Right lobe of liver (tissue), 6 donors: ENCODE measurements at regions not wholly inside any gene's neighbourhood (a gene's known extent, or its start where the extent isn't known, plus 50 kb on each side); places are given as distances from the start of the nearest gene placed in this dataset.

ENCODE experiments used
- ATAC-seq, 4 donors: fragments of 200-7000 bp; cut with Tn5 transposase; one replicate each; pipeline ENCODE4 v1.9.1; 2020; ENCODE audit warnings: mild to moderate bottlenecking in 4 of 4, moderate library complexity in 4 of 4
- DNase-seq, 3 donors: peaks; one replicate each; pipeline ENCODE4 v3.0.0-alpha.2; 2020
- H3K27ac ChIP-seq, 3 donors: fragments of 200-600 bp; one replicate each; pipeline ENCODE4 v1.8.0; 2022
- H3K27me3 ChIP-seq, 2 donors: fragments of 200-600 bp; one replicate each; pipeline ENCODE4 v1.8.0; 2022
- H3K36me3 ChIP-seq, 4 donors: fragments of 200-600 bp; sonication (generic) in 1 of 4; one replicate each; pipeline versions ENCODE4 v1.5.1 to v1.8.0; 2017 to 2022; ENCODE audit warnings: control low read depth in 1 of 4
- H3K4me1 ChIP-seq, 4 donors: fragments of 200-600 bp; sonication (generic) in 1 of 4; one replicate each; pipeline versions ENCODE4 v1.5.1 to v1.8.0; 2017 to 2022; ENCODE audit warnings: control low read depth in 1 of 4
- H3K4me3 ChIP-seq, 3 donors: fragments of 200-600 bp; one replicate each; pipeline ENCODE4 v1.8.0; 2022
- H3K9me3 ChIP-seq, 4 donors: fragments of 200-600 bp; sonication (generic) in 1 of 4; one replicate each; pipeline versions ENCODE4 v1.5.1 to v1.8.0; 2017 to 2022; ENCODE audit warnings: control low read depth in 1 of 4
- CTCF ChIP-seq, 4 donors: fragments of 200-600 bp in 3 of 4; fragments of 450-650 bp in 1 of 4; IDR thresholded peaks; one replicate each; pipeline versions ENCODE4 v1.5.1 to v1.8.0; 2016 to 2022; ENCODE audit warnings: antibody characterized with exemption in 4 of 4, mild to moderate bottlenecking in 2 of 4
- POLR2A ChIP-seq: fragments of 450-650 bp; IDR thresholded peaks from one replicate; pipeline ENCODE4 v1.6.1; 2017; ENCODE audit warnings: antibody characterized with exemption, mild to moderate bottlenecking
- WGBS: methylation state at CpG from one replicate; pipeline ENCODE4 v1.1.6; 2018; ENCODE audit warnings: low coverage, low lambda C conversion rate; ENCODE audit not compliant: insufficient coverage; ENCODE audit errors: missing lambda C conversion rate; 5-methylcytosine and 5-hydroxymethylcytosine counted together
- intact Hi-C, 2 donors: fragments of 100-400 bp; cut with DNase I; formaldehyde crosslinking; loops; one replicate each; pipeline versions ENCODE4 v1.11.2 to v1.14.1; 2022
- donor health status: DM: no; HTN: yes; CAD: no.
- donor health status: DM: no; HTN: no; CAD: no.
- donor health status: DM: no; HTN: no; CAD: no.
- donor health status: DM: no; HTN: yes; CAD: no.
- donor health status: DM: no; HTN: yes; CAD: no.

DNA sequence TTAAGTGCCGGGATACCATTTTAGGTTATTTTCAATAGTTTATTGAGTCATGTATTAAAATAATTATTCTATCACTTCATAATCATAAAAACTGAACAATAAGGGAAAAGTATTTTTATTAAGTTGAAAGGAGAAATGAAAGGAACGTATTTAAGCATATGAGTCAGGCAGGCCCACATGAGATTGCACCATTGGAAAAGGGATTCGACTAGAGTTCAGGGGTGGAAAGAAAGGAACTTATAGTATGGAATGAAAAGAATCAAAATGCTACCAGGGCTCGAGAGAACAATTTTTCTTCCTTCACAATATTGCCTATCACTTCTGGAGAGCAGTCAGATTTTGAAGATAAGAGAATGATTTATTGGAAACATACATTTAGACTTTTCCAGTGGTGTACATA, 516.5 kb upstream of the NETO1 start:
- ATAC-seq: no peak
- intact Hi-C loops: no loop called here
- H3K36me3 ChIP-seq: no peaks in the 10 kb centered on the region

GRCh38 chr18:73381699-73382036, 513.9 kb upstream of the NETO1 start:
- Histone ChIP-seq H3K9me3 (no peaks in the 10 kb centered on the region), H3K27ac (no peak overlapping the region), H3K36me3 (no peaks in the 10 kb centered on the region), H3K4me3 (no peak overlapping the region), H3K4me1 (no peaks in the 10 kb centered on the region), H3K27me3 (no peaks in the 10 kb centered on the region)
- TF ChIP-seq CTCF (IDR thresholded peaks at IDR 0.05): no peak
- no peak for TF ChIP-seq POLR2A
- ATAC-seq: no peak
- intact Hi-C loops: no loop called here
- DNase-seq: no peak

More for the DNA sequence above, 516.5 kb upstream of the NETO1 start:
- WGBS: 56% methylated on average over 4 of the region's 4 CpGs
- TF ChIP-seq POLR2A (no peak), CTCF (IDR thresholded peaks at IDR 0.05) (no peak)
- no peaks in the 10 kb centered on the region for H3K4me1 ChIP-seq
- H3K9me3 ChIP-seq: no peaks in the 10 kb centered on the region
- H3K4me3 ChIP-seq: no peak overlapping the region
- no peak overlapping the region for H3K27ac ChIP-seq
- no peak for DNase-seq
- no peaks in the 10 kb centered on the region for H3K27me3 ChIP-seq

DNA sequence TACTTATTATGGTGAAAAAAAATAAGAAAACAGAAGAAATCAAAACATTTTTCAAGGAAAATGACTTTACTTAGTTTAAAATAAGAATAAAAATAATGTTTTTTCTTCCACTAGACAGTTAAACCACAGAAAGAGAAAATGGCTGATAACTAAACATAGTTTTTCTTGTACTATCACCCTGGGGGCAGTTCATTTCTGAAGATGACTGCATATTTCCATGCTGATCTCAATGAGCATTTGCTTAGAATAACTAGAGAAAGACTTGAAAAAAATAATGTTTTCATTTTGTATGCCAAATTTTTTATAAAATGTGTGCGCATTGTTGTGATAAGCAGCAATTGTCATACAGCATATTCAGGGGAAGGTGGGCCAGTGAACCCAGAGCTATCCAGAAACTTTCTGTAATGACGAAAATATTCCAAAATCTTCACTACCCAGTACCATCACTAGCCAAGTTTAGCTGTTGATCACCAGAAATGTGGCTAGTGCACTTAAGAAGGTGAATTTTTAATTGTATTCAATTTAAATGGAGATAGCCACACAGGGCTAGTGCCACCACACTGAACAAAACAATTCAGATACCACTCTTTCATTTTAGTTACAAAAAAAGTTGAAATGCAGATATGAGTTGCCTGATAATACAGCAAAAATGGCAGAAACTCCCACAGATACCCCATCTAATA, 513.4 kb upstream of the NETO1 start:
- DNase-seq: no peak
- H3K4me3 ChIP-seq: no peak overlapping the region
- H3K27ac ChIP-seq: no peak overlapping the region
- H3K4me1 ChIP-seq: no peaks in the 10 kb centered on the region
- no peak for ATAC-seq
- TF ChIP-seq CTCF (IDR thresholded peaks at IDR 0.05) (no peak), POLR2A (no peak)
- no peaks in the 10 kb centered on the region for H3K27me3 ChIP-seq
- H3K9me3 ChIP-seq: no peaks in the 10 kb centered on the region
- H3K36me3 ChIP-seq: no peaks in the 10 kb centered on the region
- WGBS: 60% methylated on average over 2 of the region's 2 CpGs
- intact Hi-C loops: no loop called here

DNA sequence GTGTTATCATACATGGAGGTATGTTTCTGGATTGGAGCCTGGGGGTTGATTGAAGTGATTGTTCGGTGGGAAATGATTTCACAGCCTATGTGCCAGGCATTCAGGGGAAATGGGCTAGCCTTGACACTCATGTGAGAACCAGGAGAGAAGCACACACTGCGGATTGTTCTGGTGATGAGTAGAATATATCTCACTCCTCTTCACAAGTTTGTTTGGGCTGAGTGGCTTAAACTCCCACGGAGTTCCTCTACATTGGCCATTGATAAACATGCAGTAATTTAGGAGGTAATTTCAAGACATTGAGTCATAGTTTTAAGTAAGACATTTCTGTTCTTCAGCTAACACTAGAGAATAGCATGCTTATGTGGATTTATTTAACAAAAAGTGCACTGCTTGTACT, 498.9 kb upstream of the NETO1 start:
- no peak overlapping the region for H3K4me3 ChIP-seq
- no peaks in the 10 kb centered on the region for H3K36me3 ChIP-seq
- intact Hi-C loops: no loop called here
- 57% methylated on average over 3 of the region's 3 CpGs for WGBS
- ATAC-seq: no peak
- H3K9me3 ChIP-seq: no peaks in the 10 kb centered on the region
- no peaks in the 10 kb centered on the region for H3K4me1 ChIP-seq
- no peak for DNase-seq
- no peak overlapping the region for H3K27ac ChIP-seq
- no peaks in the 10 kb centered on the region for H3K27me3 ChIP-seq
- no peak for TF ChIP-seq CTCF (IDR thresholded peaks at IDR 0.05)
- no peak for TF ChIP-seq POLR2A

DNA sequence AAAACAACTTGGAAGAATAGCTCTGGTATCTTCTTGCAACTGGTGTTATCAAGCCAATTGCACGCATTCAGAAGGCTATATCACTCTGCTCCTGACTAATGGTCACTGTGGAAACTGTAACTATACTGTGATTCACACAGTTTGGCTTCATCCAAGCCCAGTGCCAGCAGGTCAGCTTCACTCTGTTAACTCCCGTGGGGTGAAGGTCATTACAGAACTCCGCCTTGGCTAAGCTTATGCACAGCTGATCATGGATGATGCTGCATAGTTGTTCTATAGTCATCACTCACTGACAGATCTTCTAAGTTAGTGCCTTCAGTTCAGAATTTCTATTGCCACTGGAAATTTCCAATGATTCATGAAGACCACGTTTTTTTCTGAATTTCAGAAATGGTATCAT, 497.2 kb upstream of the NETO1 start:
- no peaks in the 10 kb centered on the region for H3K27me3 ChIP-seq
- no peaks in the 10 kb centered on the region for H3K4me1 ChIP-seq
- DNase-seq: no peak
- WGBS: 36% methylated on average over 4 of the region's 4 CpGs
- no peak overlapping the region for H3K4me3 ChIP-seq
- H3K9me3 ChIP-seq: no peaks in the 10 kb centered on the region
- H3K36me3 ChIP-seq: no peaks in the 10 kb centered on the region
- H3K27ac ChIP-seq: no peak overlapping the region
- intact Hi-C loops: no loop called here
- peak in 1 of 4 donors; percentile 64 for ATAC-seq
- TF ChIP-seq CTCF (IDR thresholded peaks at IDR 0.05) (no peak), POLR2A (no peak)
